ENCODE measurements at regions not wholly inside any gene's neighbourhood (a gene's known extent, or its start where the extent isn't known, plus 50 kb on each side); places are given as distances from the start of the nearest gene placed in this dataset.
"Not testable (repeated sequence)": the region's sequence is repeated elsewhere in the genome, so short reads cannot be mapped to it uniquely, and the experiment has no call there.

DNA sequence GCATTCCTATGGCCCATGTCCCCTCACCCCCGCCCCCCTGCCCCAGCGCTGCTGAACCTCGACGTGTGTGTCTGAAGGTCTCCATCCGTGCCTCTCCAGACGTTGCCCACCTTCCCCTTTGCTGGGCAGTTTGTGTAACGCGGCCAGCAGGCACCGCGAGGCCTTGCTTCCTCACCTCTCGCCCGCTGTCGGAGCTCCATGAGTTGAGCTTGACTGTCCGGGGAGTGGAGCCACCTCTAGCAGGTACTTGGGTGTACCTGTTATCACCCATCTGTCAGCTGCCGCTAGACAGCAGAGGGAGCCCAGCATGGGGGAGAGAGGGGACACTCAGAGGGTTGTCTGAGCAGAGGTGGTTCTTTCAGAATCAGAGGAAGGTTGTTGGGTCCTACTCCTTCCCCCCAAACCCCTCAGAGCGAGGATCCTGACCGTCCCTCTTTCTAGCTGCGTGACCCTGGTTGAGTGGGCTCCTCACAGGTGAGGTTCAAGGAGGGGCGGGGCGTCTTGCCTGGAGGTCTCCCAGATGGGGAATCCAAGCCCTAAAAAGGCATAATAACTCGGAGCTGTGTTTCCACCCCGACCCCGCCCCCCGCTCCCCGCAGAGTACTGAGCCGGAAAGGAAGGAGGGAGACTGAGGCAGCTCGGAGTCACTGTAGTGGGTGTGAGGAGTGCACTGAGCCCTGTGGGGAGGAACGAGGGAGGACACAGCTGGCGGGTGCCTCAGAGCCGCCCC, 184.7 kb downstream of the C9orf50 start:
- DNase-seq (ENCODE audit: low spot score) = no peak

DNA sequence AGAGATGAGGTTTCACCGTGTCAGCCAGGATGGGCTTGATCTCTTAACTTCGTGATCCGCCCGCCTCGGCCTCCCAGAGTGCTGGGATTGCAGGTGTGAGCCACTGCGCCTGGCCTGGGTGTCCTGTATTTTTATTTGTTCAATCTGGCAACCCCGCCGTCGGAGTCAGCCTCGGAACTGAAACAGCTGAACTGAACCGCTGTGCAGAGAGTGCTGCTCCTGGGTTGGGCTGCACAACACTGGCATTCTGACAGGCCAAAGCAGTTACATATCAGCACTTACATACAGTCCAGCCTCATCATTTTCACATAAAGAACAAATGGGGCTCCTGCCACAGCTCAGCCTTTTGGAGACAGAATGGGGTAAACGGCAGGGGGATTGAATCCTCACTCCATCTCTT, 185.6 kb downstream of the C9orf50 start:
- no peak for DNase-seq (ENCODE audit: low spot score)

- no peak for DNase-seq (ENCODE audit: low spot score)
Observed at GRCh38 chr9:129434187-129434586, 186.7 kb downstream of the C9orf50 start.

DNA sequence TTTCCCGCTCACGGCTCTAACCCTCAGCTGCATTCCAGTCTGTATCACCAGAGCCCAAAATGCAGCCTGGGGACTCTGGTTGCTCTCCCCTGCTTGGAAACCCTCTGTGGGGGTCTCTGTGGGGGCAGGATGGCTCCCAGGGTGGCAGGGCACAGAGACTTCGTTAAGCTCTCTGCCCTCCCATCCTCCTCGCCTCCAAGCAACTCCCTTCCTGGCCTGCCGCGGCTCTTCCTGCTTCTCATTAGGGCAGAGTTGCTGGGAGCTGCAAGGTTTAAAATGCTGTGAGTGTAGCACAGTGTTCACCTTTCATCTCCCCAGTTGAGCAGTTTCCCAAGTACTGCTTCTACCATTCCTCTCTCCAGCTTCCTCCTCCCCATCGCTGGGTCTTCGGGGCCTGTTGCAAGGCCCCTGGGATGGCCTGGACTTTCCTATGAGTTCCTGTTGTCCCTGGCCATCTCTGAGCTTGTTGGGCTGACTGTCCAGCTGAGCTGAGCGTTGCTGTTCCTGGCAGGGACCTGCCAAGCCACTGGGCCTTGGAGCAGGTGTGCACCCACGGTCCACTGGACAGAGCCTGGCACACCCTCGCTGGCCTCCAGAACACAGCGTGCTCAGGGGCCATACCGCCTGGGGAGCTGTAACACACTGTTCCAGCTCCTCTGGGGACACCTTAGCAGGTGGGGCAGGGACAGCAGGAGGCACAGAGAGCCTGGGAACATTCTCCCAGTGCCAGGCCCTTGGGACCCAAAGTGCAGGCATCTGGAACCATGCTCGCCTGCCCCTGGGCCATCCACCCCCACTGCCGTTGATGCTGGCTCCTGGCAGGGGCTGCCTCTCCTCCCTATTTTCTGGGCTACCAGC, 188.4 kb downstream of the C9orf50 start:
- no peak for DNase-seq (ENCODE audit: low spot score)

GRCh38 chr9:129430940-129431643, 189.8 kb downstream of the C9orf50 start:
- no peak for DNase-seq (ENCODE audit: low spot score)

- DNase-seq (ENCODE audit: low spot score) = no peak
Observed at GRCh38 chr9:129428864-129429577, 191.9 kb downstream of the C9orf50 start.

DNA sequence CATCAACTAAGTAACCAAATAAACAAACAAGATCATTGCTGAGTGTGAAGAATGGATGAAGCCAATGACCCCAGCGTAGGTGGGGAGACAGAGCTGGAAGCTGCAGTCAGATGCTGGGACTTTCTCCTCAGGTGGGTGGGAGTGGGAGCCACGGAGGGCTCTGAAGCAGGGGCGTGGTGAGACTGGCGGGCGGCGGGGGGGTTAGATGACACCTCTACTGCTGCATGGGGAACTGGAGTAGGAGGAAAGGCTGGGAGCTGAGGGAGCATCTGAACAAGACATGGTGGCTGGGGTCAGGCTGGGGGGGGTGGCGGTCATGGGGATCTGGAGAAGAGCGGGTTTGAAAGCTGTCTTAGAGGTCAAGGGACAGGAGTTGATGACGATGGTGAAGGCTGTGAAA, 193.8 kb downstream of the C9orf50 start:
- DNase-seq (ENCODE audit: low spot score) = no peak

DNA sequence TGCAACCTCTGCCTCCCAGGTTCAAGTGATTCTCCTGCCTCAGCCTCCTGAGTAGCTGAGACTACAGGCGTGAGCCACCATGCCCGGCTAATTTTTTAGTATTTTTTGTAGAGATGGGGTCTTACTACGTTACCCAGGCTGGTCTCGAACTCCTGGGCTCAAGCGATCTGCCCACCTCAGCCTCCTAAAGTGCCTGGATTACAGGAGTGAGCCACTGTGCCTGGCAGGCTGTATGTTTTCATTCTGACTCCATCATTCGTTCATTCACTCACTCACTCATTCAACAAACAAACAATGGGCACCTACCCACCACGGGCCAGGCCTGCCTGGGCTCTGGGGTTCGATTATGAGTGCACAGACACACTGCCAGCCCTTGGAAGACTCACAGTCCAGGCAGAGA, 197.1 kb downstream of the C9orf50 start:
- not testable (repeated sequence) for DNase-seq (ENCODE audit: low spot score)

- DNase-seq (ENCODE audit: low spot score) = no peak
Observed at GRCh38 chr9:129423216-129423615, 197.7 kb downstream of the C9orf50 start.

DNA sequence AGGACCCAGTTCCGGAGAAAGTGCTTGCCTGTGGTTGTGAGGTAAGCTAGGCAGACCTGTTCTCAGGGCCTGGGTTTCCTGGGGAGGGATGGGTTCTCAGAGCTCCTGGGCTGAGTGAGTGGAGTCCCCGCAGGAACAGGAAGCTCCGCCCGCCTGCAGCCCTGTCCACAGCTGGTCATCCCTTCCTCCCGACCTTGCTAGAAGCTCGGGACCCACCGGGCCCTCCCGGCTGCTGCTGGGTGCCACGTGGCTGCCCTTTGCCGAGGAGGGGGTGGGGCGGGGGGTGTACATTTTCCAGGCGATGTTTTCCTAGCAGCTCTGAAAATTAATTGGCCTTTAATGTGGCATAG, 198.1 kb downstream of the C9orf50 start:
- DNase-seq (ENCODE audit: low spot score) = no peak

DNA sequence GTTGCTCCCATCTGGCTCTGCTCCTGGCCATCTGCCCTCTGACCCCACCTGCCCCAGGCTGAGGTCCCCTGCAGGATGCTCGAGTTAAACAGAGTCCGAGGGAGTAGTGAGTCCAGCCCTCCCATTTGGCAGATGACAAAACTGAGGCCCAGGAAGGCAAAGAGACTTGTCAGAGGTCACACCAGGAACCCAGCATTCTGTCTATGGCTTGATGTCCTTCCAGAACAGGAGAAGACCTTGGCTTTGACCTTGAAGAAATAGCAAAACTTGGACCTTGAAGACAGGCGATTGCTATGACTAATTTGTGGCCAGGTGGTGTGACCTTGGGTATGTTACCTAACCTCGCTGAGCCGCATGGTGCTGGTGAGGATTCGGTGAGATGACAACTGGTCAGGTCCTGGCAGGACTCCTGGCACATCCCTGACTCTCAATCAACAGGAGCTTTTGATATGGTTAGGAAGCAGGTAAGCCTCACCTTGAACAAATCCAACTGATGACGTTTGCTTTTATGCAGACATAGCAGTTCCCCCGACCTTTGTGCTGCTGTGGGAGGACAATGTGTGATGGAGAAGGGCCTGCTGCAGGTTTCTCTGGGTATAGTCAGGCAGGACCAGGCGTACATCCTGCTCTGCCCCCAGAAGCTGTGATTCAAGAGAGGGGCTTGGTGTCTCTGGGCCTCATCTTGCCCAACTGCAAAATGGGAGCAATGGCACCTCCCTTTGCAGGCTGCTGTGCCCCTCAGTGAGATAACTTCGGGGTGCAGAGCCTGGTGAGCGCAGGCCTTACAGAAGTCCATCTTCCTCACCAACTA, 198.7 kb downstream of the C9orf50 start:
- DNase-seq (ENCODE audit: low spot score) = no peak

GRCh38 chr9:129421371-129421770, 199.5 kb downstream of the C9orf50 start:
- DNase-seq (ENCODE audit: low spot score) = no peak

DNA sequence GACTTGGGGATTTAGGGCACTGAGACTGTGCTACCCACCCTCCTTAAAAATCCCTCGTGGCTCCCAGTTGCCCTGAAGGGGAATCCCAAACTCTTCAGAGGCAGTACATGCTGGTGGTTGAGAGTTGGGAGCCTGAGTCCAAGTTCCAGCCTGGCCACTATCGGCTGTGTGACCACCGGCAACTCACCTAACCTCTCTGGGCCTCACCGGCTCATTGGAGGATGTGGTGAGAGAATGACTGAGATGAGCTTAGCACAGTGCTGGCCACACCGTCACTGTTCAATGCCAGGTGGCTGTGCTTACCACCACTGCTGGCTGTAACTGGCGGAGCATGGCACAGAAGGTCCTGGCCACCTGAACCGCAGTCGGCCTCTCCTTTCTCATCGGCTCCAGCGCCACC, 200.2 kb downstream of the C9orf50 start:
- DNase-seq (ENCODE audit: low spot score) = no peak

DNA sequence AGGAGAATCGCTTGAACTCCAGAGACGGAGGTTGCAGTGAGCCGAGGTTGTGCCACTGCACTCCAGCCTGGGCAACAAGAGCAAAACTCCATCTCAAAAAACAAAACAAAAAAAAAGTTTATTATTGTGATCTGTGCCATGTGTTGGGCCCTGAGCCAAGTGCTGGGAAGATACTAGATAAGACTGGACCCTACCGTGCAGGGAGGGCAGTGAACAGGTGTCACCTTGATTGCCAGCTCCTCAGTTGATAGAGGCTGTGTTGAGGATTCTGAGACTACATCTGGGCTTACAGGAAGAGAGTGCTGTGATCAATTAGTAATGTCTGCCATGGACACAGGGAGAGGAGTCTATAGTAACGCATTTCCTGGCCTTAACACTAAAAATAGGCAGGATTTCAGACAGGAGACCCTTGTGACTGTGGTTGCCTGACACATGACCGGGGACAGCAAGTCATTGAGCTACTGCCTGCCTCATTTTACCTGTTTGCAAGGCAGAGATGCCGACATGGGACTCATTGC, 201.5 kb downstream of the C9orf50 start:
- DNase-seq (ENCODE audit: low spot score) = no peak

DNA sequence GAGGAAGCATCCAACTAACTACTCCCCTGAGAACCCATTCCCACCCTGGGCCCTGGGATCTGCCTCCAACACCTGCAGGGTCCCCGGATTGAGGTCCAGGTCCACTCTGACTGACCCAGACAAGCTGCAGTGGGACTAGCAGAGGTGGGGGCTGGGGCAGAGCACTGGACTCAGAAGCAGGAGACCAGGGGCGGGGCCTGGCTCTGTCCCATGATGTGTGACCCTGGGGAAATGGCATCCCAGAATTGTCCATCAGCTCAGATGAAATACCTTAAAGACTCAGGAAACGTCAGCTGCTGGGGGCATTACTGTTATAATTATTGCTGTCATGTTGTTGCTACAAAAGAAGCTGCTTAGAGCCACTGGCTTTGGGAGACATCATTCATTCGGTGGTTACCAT, 202.4 kb downstream of the C9orf50 start:
- DNase-seq (ENCODE audit: low spot score) = no peak

DNA sequence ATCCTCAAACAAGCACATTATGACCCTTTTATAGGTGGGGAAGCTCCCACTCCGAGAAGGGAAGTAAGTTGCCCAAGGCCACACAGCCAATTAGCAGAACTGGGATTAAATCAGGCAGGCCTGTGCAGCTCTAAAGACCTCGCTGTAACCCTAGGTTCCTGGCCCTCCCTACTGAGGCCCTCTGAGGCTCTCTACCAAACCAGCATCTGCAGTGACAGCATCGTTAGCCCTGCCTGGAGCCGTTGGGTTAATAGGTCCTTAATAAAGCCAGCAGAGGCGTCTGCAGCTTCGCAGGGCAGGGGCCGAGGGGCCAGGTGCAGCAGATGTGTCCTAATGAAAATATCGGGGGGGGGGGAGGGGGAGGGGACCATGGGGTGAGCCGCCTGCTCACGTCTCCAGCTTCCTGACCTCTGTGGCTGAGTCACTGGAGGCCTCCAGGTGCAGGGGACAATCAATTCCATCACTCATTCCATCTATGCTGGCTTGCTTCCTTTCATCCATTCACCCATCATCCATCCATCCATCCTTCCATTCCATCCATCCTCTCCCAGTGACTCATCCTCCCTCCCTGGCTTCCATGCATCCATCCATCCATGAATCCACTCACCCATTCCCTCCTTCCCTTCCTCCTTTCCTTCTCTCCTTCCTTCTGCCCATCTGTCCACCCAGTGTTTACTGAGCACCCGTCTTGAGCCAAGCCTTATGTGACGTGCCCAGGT, 203.9 kb downstream of the C9orf50 start:
- no peak for DNase-seq (ENCODE audit: low spot score)

DNA sequence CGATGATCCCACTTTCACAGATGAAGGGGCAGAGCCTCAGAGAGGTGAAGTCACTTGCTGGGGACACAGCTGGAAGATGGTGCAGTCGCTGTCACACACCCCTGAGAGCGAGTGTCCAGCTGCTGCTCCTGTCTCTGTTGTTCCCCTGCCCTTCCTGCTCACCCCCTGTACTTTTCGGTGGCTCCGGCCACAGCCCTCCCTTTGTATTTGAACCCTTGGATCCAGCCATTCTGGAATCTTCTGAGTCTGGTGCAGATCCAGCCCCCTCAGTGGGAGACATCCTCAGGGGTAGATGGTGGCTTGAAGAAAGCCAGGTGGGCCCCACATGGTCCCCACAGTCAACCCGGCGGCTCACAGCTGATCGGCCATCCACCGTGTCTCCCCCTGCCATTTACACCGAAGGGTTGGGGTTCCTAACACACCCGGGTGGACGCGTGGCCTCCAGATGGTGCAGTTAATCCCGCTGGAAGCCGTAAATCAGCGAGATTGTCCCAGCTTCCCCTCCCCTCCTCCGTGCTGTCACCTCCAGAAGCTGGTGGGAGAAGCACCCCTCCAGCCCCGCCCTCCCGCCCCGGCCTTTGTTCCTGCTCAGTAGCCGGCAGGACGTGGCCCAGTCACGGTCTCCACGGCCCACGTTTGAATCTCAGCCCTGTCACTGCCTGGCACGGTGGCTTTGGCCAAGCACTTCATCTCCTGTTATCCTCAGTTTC, 204.8 kb downstream of the C9orf50 start:
- DNase-seq (ENCODE audit: low spot score) = no peak

- DNase-seq (ENCODE audit: low spot score) = no peak
Observed at GRCh38 chr9:129414993-129415941, 205.6 kb downstream of the C9orf50 start.
